CD4-positive, alpha-beta T cell (primary cell): ENCODE measurements at regions not wholly inside any gene's neighbourhood (a gene's known extent, or its start where the extent isn't known, plus 50 kb on each side); places are given as distances from the start of the nearest gene placed in this dataset.

Source experiments
- ATAC-seq: fragments of 200-7000 bp; cut with Tn5 transposase; one replicate; pipeline ENCODE4 v1.10.0; 2022; ENCODE audit warnings: mild to moderate bottlenecking; ENCODE audit not compliant: poor library complexity
- CTCF ChIA-PET: fragments of 350-600 bp; sonication (Branson Sonifier 250); formaldehyde crosslinking; loops from one replicate; lab custom pipeline; 2021; ENCODE audit warnings: antibody characterized with exemption, inconsistent platforms; lab: Charles Lee
- POLR2A ChIA-PET: fragments of 350-600 bp; sonication (Branson Sonifier 250); formaldehyde crosslinking; loops from one replicate; lab custom pipeline; 2021; ENCODE audit warnings: antibody characterized with exemption, inconsistent platforms; lab: Charles Lee
- DNase-seq, 14 experiments: peaks; one replicate each; pipeline ENCODE4 v3.0.0-alpha.2; 2013 to 2020; ENCODE audit warnings: mixed read lengths in 2 of 14
- H3K27ac ChIP-seq, 2 donors: one replicate each; pipeline versions ENCODE4 v1.5.1 to v1.7.0; 2013; ENCODE audit warnings: low read length in 2 of 2, low read depth in 1 of 2, mild to moderate bottlenecking in 1 of 2
- H3K27me3 ChIP-seq, 2 experiments: 1 replicate in 1 of 2; 2 replicates in 1 of 2; pipeline versions ENCODE4 v1.6.1 to v1.7.0; 2013; ENCODE audit warnings: low read length in 2 of 2, control low read depth in 1 of 2, mild to moderate bottlenecking in 1 of 2, moderate library complexity in 1 of 2; ENCODE audit not compliant: insufficient read depth in 2 of 2, control insufficient read depth in 1 of 2
- H3K36me3 ChIP-seq: one replicate; pipeline ENCODE4 v1.6.1; 2013; ENCODE audit warnings: low read length, control low read depth; ENCODE audit not compliant: insufficient read depth
- H3K4me1 ChIP-seq: one replicate; pipeline ENCODE4 v1.6.1; 2013; ENCODE audit warnings: low read length, control low read depth; ENCODE audit not compliant: insufficient read depth
- H3K4me3 ChIP-seq: one replicate; pipeline ENCODE4 v1.5.1; 2013; ENCODE audit warnings: mild to moderate bottlenecking, low read length, moderate library complexity
- H3K9me3 ChIP-seq, 2 experiments: 1 replicate in 1 of 2; 2 replicates in 1 of 2; pipeline versions ENCODE4 v1.6.1 to v1.7.0; 2013; ENCODE audit warnings: low read length in 2 of 2, mild to moderate bottlenecking in 2 of 2, control low read depth in 1 of 2, moderate library complexity in 1 of 2; ENCODE audit not compliant: control insufficient read depth in 1 of 2, insufficient read depth in 1 of 2
- H3K27ac Mint-ChIP-seq: one replicate; pipeline ENCODE4 v1.8.0; 2020; ENCODE audit warnings: mixed read lengths
- H3K27me3 Mint-ChIP-seq: one replicate; pipeline ENCODE4 v1.8.0; 2021; ENCODE audit warnings: mixed read lengths
- H3K36me3 Mint-ChIP-seq: one replicate; pipeline ENCODE4 v1.8.0; 2021; ENCODE audit warnings: low read depth, mixed read lengths
- H3K4me1 Mint-ChIP-seq: one replicate; pipeline ENCODE4 v1.8.0; 2021; ENCODE audit warnings: low read depth, mixed read lengths
- H3K4me3 Mint-ChIP-seq: one replicate; pipeline ENCODE4 v1.8.0; 2020; ENCODE audit warnings: mild to moderate bottlenecking, mixed read lengths
- H3K9me3 Mint-ChIP-seq: one replicate; pipeline ENCODE4 v1.8.0; 2020; ENCODE audit warnings: mixed read lengths
- intact Hi-C, 2 experiments: fragments of 100-400 bp; cut with DNase I in 1 of 2; cut with micrococcal nuclease in 1 of 2; formaldehyde crosslinking; loops; one replicate each; pipeline versions ENCODE4 v1.15.1 to v1.9.0; 2023 to 2025; cut with DNase I, micrococcal nuclease
- TF ChIP-seq, protein P1 (sequence below): fragments of 200-600 bp; IDR thresholded peaks from one replicate; pipeline ENCODE4 v1.8.0; 2022; ENCODE audit warnings: antibody characterized with exemption, mild to moderate bottlenecking

DNA sequence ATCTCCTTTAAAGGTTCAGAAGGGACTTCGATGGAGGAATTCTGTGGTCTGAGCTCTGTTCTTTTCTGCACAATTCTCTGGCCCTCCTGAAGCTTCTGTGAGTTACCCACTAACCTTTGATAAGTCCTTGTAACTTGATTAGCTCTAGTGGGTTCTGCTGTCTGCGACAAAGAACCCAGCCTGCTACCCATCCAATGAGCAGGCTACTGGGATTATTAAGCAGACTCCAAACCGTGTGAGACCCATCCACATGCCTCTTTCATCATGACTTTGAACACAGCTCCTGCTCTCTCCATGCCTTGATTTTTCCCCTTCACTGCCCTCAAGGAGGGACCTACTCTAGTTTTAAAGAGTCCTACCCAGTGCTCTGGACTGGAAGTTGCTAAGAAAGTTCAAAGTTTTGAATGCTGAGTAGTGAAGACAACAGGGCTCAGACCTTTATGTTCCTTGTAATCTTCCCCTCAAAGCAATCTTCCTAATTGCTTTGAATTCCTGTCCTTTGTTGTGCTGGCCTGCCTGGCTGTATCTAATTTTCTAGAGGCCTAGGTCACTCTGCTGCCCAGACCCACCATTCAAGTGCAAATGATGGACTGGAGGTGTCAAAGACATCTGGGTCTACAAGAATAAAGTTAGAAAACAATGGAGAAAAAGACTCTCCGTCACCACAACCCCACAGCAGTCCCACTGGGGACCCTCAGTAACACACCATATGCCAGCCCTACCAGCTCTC, 146.9 kb downstream of the RHOU start:
- Mint-ChIP-seq H3K36me3 (no peaks in the 10 kb centered on the region), H3K4me1 (no peaks in the 10 kb centered on the region), H3K9me3 (peaks cover 4% of the 10 kb centered on the region), H3K27ac (no peak overlapping the region), H3K4me3 (no peak overlapping the region), H3K27me3 (no peaks in the 10 kb centered on the region)
- Histone ChIP-seq H3K27ac (no peak overlapping the region), H3K4me1 (no peaks in the 10 kb centered on the region), H3K36me3 (no peaks in the 10 kb centered on the region), H3K27me3 (no peaks in the 10 kb centered on the region), H3K4me3 (no peak overlapping the region), H3K9me3 (peaks cover 0 to 4% of the 10 kb centered on the region in 2 experiments)
- no peak for DNase-seq
- ATAC-seq = no peak
- ChIA-PET CTCF (no interaction called here), POLR2A (no interaction called here)
- TF ChIP-seq, protein P1, sequence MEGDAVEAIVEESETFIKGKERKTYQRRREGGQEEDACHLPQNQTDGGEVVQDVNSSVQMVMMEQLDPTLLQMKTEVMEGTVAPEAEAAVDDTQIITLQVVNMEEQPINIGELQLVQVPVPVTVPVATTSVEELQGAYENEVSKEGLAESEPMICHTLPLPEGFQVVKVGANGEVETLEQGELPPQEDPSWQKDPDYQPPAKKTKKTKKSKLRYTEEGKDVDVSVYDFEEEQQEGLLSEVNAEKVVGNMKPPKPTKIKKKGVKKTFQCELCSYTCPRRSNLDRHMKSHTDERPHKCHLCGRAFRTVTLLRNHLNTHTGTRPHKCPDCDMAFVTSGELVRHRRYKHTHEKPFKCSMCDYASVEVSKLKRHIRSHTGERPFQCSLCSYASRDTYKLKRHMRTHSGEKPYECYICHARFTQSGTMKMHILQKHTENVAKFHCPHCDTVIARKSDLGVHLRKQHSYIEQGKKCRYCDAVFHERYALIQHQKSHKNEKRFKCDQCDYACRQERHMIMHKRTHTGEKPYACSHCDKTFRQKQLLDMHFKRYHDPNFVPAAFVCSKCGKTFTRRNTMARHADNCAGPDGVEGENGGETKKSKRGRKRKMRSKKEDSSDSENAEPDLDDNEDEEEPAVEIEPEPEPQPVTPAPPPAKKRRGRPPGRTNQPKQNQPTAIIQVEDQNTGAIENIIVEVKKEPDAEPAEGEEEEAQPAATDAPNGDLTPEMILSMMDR = no peak
- intact Hi-C loops = no loop called here

DNA sequence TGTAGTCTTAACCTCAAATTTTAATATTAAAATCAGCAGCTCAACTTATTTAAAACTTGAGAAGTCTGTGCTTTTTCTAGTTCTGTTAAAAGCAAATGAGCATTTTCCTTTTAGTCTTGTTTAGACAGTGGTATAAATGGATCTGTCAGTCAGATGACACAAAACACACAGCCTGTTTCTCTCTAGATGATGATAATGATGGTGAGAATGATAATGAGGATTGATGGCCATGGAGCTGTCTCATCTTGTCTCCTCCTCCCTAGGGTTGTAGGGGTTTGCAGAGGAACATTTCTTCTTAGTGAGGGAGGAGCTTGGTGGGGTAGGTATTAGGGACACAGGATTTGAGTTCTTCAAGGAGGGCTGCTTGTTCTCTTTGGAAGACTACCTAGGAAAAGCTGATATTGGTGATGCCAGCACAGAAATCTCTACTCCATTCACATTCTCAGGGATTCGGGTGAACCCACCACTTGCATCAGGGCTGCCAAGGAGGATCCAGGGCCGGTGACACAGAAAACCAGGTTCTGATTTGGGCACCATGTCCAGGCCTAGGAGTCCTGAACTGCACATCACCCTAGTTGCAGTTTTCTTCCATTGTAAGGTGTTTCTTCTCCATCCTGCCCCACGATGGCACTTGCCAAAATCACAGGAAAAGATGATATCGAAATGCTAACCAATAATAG, 147.6 kb downstream of the RHOU start:
- Mint-ChIP-seq H3K27me3 (no peaks in the 10 kb centered on the region), H3K36me3 (no peaks in the 10 kb centered on the region), H3K4me1 (no peaks in the 10 kb centered on the region), H3K9me3 (peaks cover 4% of the 10 kb centered on the region), H3K4me3 (no peak overlapping the region), H3K27ac (no peak overlapping the region)
- Histone ChIP-seq H3K36me3 (no peaks in the 10 kb centered on the region), H3K9me3 (peaks cover 0 to 4% of the 10 kb centered on the region in 2 experiments), H3K27me3 (no peaks in the 10 kb centered on the region), H3K4me3 (no peak overlapping the region), H3K27ac (no peak overlapping the region), H3K4me1 (no peaks in the 10 kb centered on the region)
- TF ChIP-seq, protein P1 = no peak
- intact Hi-C loops = no loop called here
- DNase-seq (no peak), ATAC-seq (no peak)
- ChIA-PET POLR2A (no interaction called here), CTCF (no interaction called here)

DNA sequence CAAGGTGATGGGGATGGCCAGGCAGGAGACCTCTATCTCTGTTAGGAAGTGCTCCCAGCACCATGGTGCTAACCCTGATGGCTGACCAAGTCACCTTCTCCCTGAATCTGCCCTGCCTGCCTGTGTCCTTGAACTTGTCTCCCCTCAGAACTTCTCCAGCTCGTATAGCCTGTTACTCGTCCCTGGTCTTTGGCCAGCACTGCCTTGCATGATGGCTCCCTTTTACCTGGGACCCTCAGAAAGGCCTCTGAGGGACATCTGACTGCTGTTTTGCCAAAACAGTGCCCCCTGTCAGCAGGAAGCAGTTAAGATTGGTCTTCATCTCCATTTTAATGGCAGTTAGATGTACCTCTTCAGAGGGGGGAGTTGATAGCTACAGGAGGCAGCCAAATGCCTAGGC, 148.3 kb downstream of the RHOU start:
- TF ChIP-seq, protein P1 = no peak
- intact Hi-C loops = no loop called here
- ChIA-PET CTCF (no interaction called here), POLR2A (no interaction called here)
- Histone ChIP-seq H3K27me3 (no peaks in the 10 kb centered on the region), H3K4me3 (no peak overlapping the region), H3K9me3 (peaks cover 0 to 4% of the 10 kb centered on the region in 2 experiments), H3K27ac (no peak overlapping the region), H3K36me3 (no peaks in the 10 kb centered on the region), H3K4me1 (no peaks in the 10 kb centered on the region)
- Mint-ChIP-seq H3K27ac (no peak overlapping the region), H3K4me1 (no peaks in the 10 kb centered on the region), H3K27me3 (no peaks in the 10 kb centered on the region), H3K9me3 (peaks cover 4% of the 10 kb centered on the region), H3K36me3 (no peaks in the 10 kb centered on the region), H3K4me3 (no peak overlapping the region)
- ATAC-seq (no peak), DNase-seq (no peak)
